GM23248 (cell line): ENCODE measurements at regions not wholly inside any gene's neighbourhood (a gene's known extent, or its start where the extent isn't known, plus 50 kb on each side); places are given as distances from the start of the nearest gene placed in this dataset.

ENCODE experiments used
- DNase-seq: peaks from one replicate; pipeline ENCODE4 v3.0.0-alpha.2; 2015
- H2AFZ ChIP-seq: fragments of 200-600 bp; sonication (generic); 2 replicates; pipeline ENCODE4 v1.6.1; 2016; ENCODE audit warnings: antibody characterized with exemption
- H3F3A ChIP-seq: fragments of 200-600 bp; sonication (generic); 2 replicates; pipeline ENCODE4 v1.6.1; 2016; ENCODE audit warnings: mild to moderate bottlenecking, antibody characterized with exemption, mixed run types; ENCODE audit not compliant: insufficient read depth
- H3K27ac ChIP-seq: fragments of 200-600 bp; sonication (generic); 2 replicates; pipeline ENCODE4 v1.5.1; 2016; ENCODE audit warnings: mild to moderate bottlenecking
- H3K27me3 ChIP-seq: fragments of 200-600 bp; sonication (generic); replicated peaks from 2 replicates; pipeline ENCODE4 v1.6.1; 2016; ENCODE audit warnings: mild to moderate bottlenecking; ENCODE audit not compliant: insufficient read depth
- H3K36me3 ChIP-seq: fragments of 200-600 bp; sonication (generic); 2 replicates; pipeline ENCODE4 v1.6.1; 2016; ENCODE audit warnings: low read depth, mild to moderate bottlenecking
- H3K4me1 ChIP-seq: fragments of 200-600 bp; sonication (generic); 2 replicates; pipeline ENCODE4 v1.6.1; 2016; ENCODE audit warnings: mild to moderate bottlenecking; ENCODE audit not compliant: insufficient read depth
- H3K4me2 ChIP-seq: fragments of 200-600 bp; sonication (generic); one replicate; pipeline ENCODE4 v1.6.1; 2016; ENCODE audit warnings: mild to moderate bottlenecking; ENCODE audit not compliant: unreplicated experiment
- H3K4me3 ChIP-seq: fragments of 200-600 bp; sonication (generic); 2 replicates; pipeline ENCODE4 v1.5.1; 2016; ENCODE audit warnings: mild to moderate bottlenecking
- H3K79me2 ChIP-seq: fragments of 200-600 bp; sonication (generic); 2 replicates; pipeline ENCODE4 v1.6.1; 2016; ENCODE audit warnings: mild to moderate bottlenecking; ENCODE audit not compliant: insufficient read depth
- H3K9ac ChIP-seq: fragments of 200-600 bp; sonication (generic); 2 replicates; pipeline ENCODE4 v1.6.1; 2016; ENCODE audit warnings: mild to moderate bottlenecking
- H3K9me2 ChIP-seq: fragments of 200-600 bp; sonication (generic); 2 replicates; pipeline ENCODE4 v1.6.1; 2016; ENCODE audit warnings: mixed run types, mild to moderate bottlenecking, moderate library complexity; ENCODE audit not compliant: insufficient read depth
- H3K9me3 ChIP-seq: fragments of 200-600 bp; sonication (generic); one replicate; pipeline ENCODE4 v1.6.1; 2017; ENCODE audit warnings: low read depth
- H4K20me1 ChIP-seq: fragments of 200-600 bp; sonication (generic); 2 replicates; pipeline ENCODE4 v1.6.0; 2016; ENCODE audit not compliant: insufficient read depth
- EZH2 ChIP-seq: fragments of 200-600 bp; sonication (generic); IDR thresholded peaks from 2 replicates; pipeline ENCODE4 v1.6.1; 2018; ENCODE audit warnings: antibody characterized with exemption, mild to moderate bottlenecking; ENCODE audit not compliant: insufficient read depth, poor library complexity, severe bottlenecking
- EZH2phosphoT487 ChIP-seq: fragments of 200-600 bp; sonication (generic); IDR thresholded peaks from 2 replicates; pipeline ENCODE4 v1.6.1; 2018; ENCODE audit warnings: antibody characterized with exemption, moderate library complexity, mild to moderate bottlenecking, low read depth; ENCODE audit not compliant: insufficient read depth
- WGBS, 2 experiments: methylation state at CpG; one replicate each; pipeline ENCODE4 v1.1.6; 2015 to 2017; ENCODE audit warnings: low lambda C conversion rate in 2 of 2, low coverage in 1 of 2; ENCODE audit errors: missing lambda C conversion rate in 2 of 2; 5-methylcytosine and 5-hydroxymethylcytosine counted together
- in situ Hi-C: fragments of 300-500 bp; cut with MboI; formaldehyde crosslinking; loops from 2 replicates; pipeline ENCODE4 v1.15.0; 2020

DNA sequence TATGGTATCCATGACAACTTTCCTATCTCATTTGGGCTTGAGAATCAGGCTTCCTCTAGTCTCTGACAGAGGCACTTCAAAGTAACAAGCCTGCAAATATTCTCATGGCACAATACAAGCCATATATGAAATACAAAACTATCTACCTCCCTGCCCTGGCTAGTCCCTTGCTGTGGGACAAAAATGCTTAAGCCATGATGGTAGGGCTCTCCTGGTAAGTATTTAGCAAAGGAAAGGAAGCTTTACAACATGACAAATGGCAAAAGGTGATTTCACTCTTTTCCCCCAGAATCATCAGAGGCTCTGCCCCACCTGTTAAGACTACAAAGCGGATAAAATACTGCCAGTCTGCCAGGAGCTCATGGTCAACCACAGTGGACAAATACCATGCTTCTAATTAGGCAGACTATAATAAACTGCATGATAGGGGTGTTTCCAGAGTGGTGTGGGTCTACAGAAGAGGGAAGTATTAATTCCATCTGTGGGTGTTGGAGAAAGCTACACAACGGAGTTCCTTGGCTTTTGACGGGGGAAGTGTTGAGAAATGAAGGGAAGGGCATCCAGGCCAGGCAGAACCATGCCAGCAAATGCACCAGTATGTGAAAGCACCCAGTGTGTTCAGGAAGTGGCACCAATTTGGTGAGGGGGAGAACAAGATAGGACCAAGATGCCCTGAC, 92.9 kb downstream of the SPTSSA start:
- in situ Hi-C loops = no loop called here
- 0 out of 2 replicates have a peak, but pooled peaks cover 10% of the 10 kb centered on the region for H3K4me1 ChIP-seq
- H3K9ac ChIP-seq = no peak overlapping the region
- H3K9me3 ChIP-seq = no peaks in the 10 kb centered on the region
- peaks cover 26% of the 10 kb centered on the region for H3K27me3 ChIP-seq
- no peaks in the 10 kb centered on the region for H3K36me3 ChIP-seq
- no peaks in the 10 kb centered on the region for H4K20me1 ChIP-seq
- no peak overlapping the region for H2AFZ ChIP-seq
- H3K4me3 ChIP-seq = no peak overlapping the region
- no peak overlapping the region for H3K27ac ChIP-seq
- no peak for TF ChIP-seq EZH2
- TF ChIP-seq EZH2phosphoT487 = no peak
- 37 to 39% methylated on average over 3 of the region's 3 CpGs for WGBS, 2 experiments
- DNase-seq = no peak
- no peak overlapping the region for H3K4me2 ChIP-seq
- H3K79me2 ChIP-seq = no peaks in the 10 kb centered on the region
- no peaks in the 10 kb centered on the region for H3K9me2 ChIP-seq
- no peaks in the 10 kb centered on the region for H3F3A ChIP-seq

- Histone ChIP-seq H3K27ac (no peak overlapping the region), H4K20me1 (no peaks in the 10 kb centered on the region), H3K36me3 (no peaks in the 10 kb centered on the region), H3K9me2 (no peaks in the 10 kb centered on the region), H3K9ac (no peak overlapping the region), H3K9me3 (no peaks in the 10 kb centered on the region), H3K79me2 (no peaks in the 10 kb centered on the region), H3K27me3 (peaks cover 26% of the 10 kb centered on the region), H3K4me3 (no peak overlapping the region), H3K4me1 (peaks cover 16% of the 10 kb centered on the region), H2AFZ (no peak overlapping the region), H3K4me2 (no peak overlapping the region), H3F3A (peaks cover 3% of the 10 kb centered on the region; the same call in 1 of the 2 replicates)
- in situ Hi-C loops = no loop called here
- 46 to 50% methylated on average over 8 of the region's 8 CpGs for WGBS, 2 experiments
- peak; percentile 82; the same call in 1 of the 2 replicates for TF ChIP-seq EZH2phosphoT487
- no peak for TF ChIP-seq EZH2
- DNase-seq = peak; percentile 68
Observed at GRCh38 chr14:34368115-34368970, 93.7 kb downstream of the SPTSSA start.

- peaks cover 23% of the 10 kb centered on the region for H3F3A ChIP-seq
- H3K4me2 ChIP-seq = no peak overlapping the region
- no peak overlapping the region for H2AFZ ChIP-seq
- TF ChIP-seq EZH2 (no peak), EZH2phosphoT487 (no peak)
- no peaks in the 10 kb centered on the region for H3K9me2 ChIP-seq
- H3K79me2 ChIP-seq = no peaks in the 10 kb centered on the region
- WGBS, 2 experiments = 75 to 81% methylated on average over 5 of the region's 5 CpGs
- in situ Hi-C loops = no loop called here
- no peak overlapping the region for H3K27ac ChIP-seq
- peak; percentile 23 for DNase-seq
- H3K27me3 ChIP-seq = peaks cover 24% of the 10 kb centered on the region
- H4K20me1 ChIP-seq = no peaks in the 10 kb centered on the region
- no peaks in the 10 kb centered on the region for H3K9me3 ChIP-seq
- no peaks in the 10 kb centered on the region for H3K36me3 ChIP-seq
- no peak overlapping the region for H3K9ac ChIP-seq
- H3K4me3 ChIP-seq = no peak overlapping the region
- H3K4me1 ChIP-seq = peaks cover 31% of the 10 kb centered on the region
Observed at GRCh38 chr14:34365309-34365915, 96.6 kb downstream of the SPTSSA start.

GRCh38 chr14:34364201-34364600, 97.8 kb downstream of the SPTSSA start:
- H3K4me3 ChIP-seq = no peak overlapping the region
- H3K27me3 ChIP-seq = peaks cover 12% of the 10 kb centered on the region
- no peaks in the 10 kb centered on the region for H3K9me3 ChIP-seq
- no peak overlapping the region for H2AFZ ChIP-seq
- H4K20me1 ChIP-seq = no peaks in the 10 kb centered on the region
- H3K9ac ChIP-seq = no peak overlapping the region
- H3K27ac ChIP-seq = no peak overlapping the region
- no peak for TF ChIP-seq EZH2
- TF ChIP-seq EZH2phosphoT487 = no peak
- no peak for DNase-seq
- in situ Hi-C loops = no loop called here
- 81 to 91% methylated on average over 6 of the region's 6 CpGs for WGBS, 2 experiments
- H3F3A ChIP-seq = peaks cover 23% of the 10 kb centered on the region
- no peaks in the 10 kb centered on the region for H3K9me2 ChIP-seq
- no peaks in the 10 kb centered on the region for H3K79me2 ChIP-seq
- H3K4me2 ChIP-seq = no peak overlapping the region
- H3K36me3 ChIP-seq = no peaks in the 10 kb centered on the region
- peaks cover 31% of the 10 kb centered on the region for H3K4me1 ChIP-seq
